ENCODE measurements at regions not wholly inside any gene's neighbourhood (a gene's known extent, or its start where the extent isn't known, plus 50 kb on each side); places are given as distances from the start of the nearest gene placed in this dataset.

DNA sequence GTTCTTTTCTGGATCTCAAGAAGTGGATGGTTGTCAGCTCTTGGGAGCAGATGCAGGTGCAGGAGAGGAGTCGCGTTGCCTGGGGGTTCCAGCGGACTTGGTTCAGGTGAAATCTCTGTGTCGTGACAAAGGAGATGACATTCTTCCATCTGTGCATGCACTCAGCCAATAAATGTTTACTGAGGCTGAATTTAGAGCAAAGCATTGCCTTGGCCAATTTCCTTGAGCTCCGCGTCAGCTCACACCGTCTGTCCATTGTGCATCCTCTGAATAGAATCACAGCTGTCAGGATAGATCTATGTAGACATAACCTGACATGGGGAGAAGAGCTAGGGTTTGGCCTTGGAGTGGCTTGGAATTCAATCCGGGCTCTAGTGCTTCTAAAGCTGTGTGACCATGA lies 343.7 kb downstream of the GLRX3 start:
- Histone ChIP-seq H3K36me3 (no peaks in the 10 kb centered on the region), H3K9me3 (no peaks in the 10 kb centered on the region), H3K4me3 (no peak overlapping the region), H3K27me3 (no peaks in the 10 kb centered on the region), H3K4me1 (no peaks in the 10 kb centered on the region), H3K27ac (no peak overlapping the region)
- no peak for DNase-seq
- no peak for TF ChIP-seq POLR2A (IDR thresholded peaks at IDR 0.05)
- TF ChIP-seq, protein P1, sequence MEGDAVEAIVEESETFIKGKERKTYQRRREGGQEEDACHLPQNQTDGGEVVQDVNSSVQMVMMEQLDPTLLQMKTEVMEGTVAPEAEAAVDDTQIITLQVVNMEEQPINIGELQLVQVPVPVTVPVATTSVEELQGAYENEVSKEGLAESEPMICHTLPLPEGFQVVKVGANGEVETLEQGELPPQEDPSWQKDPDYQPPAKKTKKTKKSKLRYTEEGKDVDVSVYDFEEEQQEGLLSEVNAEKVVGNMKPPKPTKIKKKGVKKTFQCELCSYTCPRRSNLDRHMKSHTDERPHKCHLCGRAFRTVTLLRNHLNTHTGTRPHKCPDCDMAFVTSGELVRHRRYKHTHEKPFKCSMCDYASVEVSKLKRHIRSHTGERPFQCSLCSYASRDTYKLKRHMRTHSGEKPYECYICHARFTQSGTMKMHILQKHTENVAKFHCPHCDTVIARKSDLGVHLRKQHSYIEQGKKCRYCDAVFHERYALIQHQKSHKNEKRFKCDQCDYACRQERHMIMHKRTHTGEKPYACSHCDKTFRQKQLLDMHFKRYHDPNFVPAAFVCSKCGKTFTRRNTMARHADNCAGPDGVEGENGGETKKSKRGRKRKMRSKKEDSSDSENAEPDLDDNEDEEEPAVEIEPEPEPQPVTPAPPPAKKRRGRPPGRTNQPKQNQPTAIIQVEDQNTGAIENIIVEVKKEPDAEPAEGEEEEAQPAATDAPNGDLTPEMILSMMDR (IDR thresholded peaks at IDR 0.05), result no peak

DNA sequence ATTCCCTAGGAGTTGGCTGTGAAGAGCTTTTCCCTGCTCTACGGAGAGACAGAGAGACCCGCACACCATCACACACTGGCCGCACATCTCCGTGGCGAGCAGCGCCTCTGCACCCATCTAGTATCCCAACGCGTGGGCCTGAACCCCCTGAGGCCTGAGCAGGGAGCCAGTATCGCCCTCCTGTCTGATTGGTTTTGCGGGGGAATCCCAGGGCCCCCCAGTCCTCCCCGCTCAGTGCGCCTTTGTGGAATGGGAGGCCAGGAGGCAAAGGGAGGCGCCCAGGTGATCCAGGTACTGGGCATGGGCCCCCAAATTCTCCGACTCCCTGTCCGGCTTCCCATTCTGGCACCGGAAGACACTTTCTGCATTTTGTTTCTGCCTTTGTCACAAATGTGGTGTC lies 344.3 kb downstream of the GLRX3 start:
- TF ChIP-seq, protein P1 (IDR thresholded peaks at IDR 0.05), result no peak
- no peak for TF ChIP-seq POLR2A (IDR thresholded peaks at IDR 0.05)
- H3K27ac ChIP-seq, result no peak overlapping the region
- H3K36me3 ChIP-seq, result no peaks in the 10 kb centered on the region
- H3K9me3 ChIP-seq, result no peaks in the 10 kb centered on the region
- no peaks in the 10 kb centered on the region for H3K4me1 ChIP-seq
- H3K4me3 ChIP-seq, result no peak overlapping the region
- H3K27me3 ChIP-seq, result no peaks in the 10 kb centered on the region
- no peak for DNase-seq

DNA sequence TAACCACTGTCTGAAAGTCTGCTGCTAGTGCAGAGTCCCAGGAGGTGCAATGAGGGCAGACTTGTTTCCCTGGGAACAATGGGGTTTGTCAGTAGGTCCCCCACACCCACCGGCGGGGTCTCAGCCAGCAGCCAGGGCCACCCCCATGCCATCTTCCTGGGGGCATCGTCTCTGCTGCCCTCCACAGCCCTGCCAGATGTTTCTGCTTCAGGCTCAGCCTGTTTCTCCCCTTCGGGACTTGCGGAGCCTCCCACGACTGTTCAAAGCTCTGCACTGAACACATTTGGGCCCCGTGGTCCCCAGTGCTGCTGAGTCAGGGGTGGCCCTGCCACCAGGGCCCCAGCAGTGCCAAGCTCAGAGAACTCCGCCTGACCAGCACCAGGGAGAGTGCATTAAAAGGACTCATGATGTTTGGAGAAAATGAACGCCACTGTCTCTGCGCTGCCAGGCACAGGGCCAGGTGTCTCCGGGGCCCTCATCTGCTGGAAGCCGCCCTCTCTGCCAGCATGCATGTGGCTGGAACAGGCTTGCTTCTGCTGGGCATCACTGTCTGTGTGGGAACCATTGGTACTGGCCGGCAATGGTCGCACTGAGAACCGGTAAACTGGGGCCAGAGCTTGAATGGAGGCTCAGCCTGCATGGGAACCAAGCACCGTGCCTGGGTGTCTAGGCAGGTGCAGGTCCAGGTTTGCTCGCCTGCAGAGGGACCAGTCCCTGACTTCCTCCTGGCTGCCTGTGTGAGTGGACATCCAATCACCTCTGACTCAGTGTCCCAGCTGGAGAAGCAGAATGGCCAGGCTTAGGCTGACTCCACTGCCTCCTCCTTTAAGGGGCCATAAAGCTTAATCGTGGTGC lies 345.1 kb downstream of the GLRX3 start:
- no peak overlapping the region for H3K4me3 ChIP-seq
- no peaks in the 10 kb centered on the region for H3K9me3 ChIP-seq
- H3K27ac ChIP-seq, result no peak overlapping the region
- no peaks in the 10 kb centered on the region for H3K4me1 ChIP-seq
- DNase-seq, result no peak
- H3K27me3 ChIP-seq, result no peaks in the 10 kb centered on the region
- TF ChIP-seq, protein P1 (IDR thresholded peaks at IDR 0.05), result no peak
- H3K36me3 ChIP-seq, result no peaks in the 10 kb centered on the region

DNA sequence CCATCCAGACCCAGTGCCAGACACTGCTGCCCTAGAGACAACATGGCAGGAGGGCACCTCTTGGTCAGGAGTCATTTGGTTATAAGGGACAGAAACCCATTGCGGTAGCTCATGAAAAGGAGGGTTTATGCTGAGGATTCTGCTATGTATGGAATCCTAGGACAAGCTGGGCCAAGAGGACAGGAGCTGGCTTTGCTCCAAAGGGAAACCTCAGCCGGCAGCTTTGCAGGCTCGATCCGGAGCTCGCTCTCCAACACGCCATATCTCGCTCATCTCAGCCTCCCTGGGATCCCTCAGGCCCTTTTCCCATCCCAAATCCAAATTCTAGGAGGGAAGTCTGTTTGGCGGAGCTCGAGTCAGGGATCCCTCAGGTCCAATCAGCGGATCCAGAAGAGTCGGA lies 345.7 kb downstream of the GLRX3 start:
- TF ChIP-seq, protein P1 (IDR thresholded peaks at IDR 0.05), result no peak
- TF ChIP-seq POLR2A (IDR thresholded peaks at IDR 0.05), result no peak
- no peaks in the 10 kb centered on the region for H3K36me3 ChIP-seq
- H3K4me3 ChIP-seq, result no peak overlapping the region
- H3K27ac ChIP-seq, result no peak overlapping the region
- no peak for DNase-seq
- H3K4me1 ChIP-seq, result no peaks in the 10 kb centered on the region
- no peaks in the 10 kb centered on the region for H3K27me3 ChIP-seq
- H3K9me3 ChIP-seq, result no peaks in the 10 kb centered on the region

DNA sequence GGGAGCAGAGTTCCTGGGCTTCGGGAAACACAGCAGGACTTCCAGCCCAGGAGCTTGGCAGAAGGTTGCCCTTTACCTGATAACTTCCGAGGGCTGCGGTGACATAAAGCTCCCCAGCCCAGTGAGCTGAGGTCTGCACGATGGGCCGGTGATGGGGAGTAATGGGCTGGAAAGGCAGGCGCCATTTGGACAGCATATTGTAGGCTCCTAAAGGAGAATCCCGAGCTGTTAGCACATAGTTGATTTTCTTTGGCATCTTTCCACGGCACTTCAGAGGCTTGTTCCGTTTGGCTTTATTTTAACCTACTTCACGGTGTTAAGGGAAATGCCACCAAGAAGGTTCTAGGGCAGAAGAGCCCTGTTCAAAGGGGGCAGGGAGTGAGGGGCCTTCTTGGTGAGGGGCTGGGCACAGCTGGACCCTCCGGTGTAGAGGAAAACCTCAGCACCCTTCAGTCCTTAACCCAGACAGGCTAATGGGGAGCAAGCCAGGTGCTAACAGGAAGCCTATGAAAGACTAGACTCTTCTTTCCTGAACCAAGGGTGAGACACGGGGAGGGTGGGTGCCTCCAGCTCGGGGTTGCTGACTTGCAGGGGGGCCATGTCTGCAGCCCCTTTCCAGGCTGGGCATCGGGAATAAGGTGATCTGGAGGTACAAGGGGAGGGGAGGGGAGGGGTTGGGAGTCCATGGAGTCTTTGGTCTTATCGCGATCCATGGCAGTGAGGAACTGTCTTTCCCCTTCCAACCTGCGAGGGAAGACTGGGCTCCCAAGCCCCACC lies 347.7 kb downstream of the GLRX3 start:
- DNase-seq, result peak in 1 of 3 donors; percentile 23
- Histone ChIP-seq H3K27me3 (no peaks in the 10 kb centered on the region), H3K27ac (no peak overlapping the region), H3K9me3 (no peaks in the 10 kb centered on the region), H3K4me1 (no peaks in the 10 kb centered on the region), H3K36me3 (no peaks in the 10 kb centered on the region), H3K4me3 (no peak overlapping the region)
- TF ChIP-seq, protein P1 (IDR thresholded peaks at IDR 0.05), result no peak

Data from Peyer's patch (tissue), 4 donors.